GM12878 (cell line): ENCODE measurements at regions not wholly inside any gene's neighbourhood (a gene's known extent, or its start where the extent isn't known, plus 50 kb on each side); places are given as distances from the start of the nearest gene placed in this dataset.

Experiments used
- ATAC-seq: fragments of 200-7000 bp; cut with Tn5 transposase; 3 replicates; pipeline ENCODE4 v1.9.1; 2020; ENCODE audit warnings: mild to moderate bottlenecking, moderate library complexity
- BruUV-seq: library from RNA; stranded (reverse); fragments of 400-500 nt; replicated peaks from 2 replicates; lab custom pipeline; 2021; lab: Mats Ljungman, UMichigan
- CTCF ChIA-PET: fragments of 300-600 bp; sonication (Branson Sonifier 250); formaldehyde crosslinking; extraction: SDS; loops from one replicate; lab custom pipeline; 2021; ENCODE audit warnings: inconsistent platforms; lab: Yijun Ruan, JAX
- POLR2A ChIA-PET: fragments of 350-600 bp; formaldehyde crosslinking; extraction: SDS; loops from one replicate; lab custom pipeline; 2021; ENCODE audit warnings: inconsistent platforms; lab: Charles Lee
- RAD21 ChIA-PET: fragments of 300-600 bp; sonication (Branson Sonifier 250); formaldehyde crosslinking; loops from one replicate; lab custom pipeline; 2023; ENCODE audit warnings: antibody characterized with exemption; ENCODE audit not compliant: unreplicated experiment; lab: Charles Lee
- SMC1A ChIA-PET: fragments of 300-600 bp; sonication (Branson Sonifier 250); formaldehyde crosslinking; loops from one replicate; lab custom pipeline; 2023; ENCODE audit not compliant: unreplicated experiment, uncharacterized antibody; lab: Charles Lee
- DNase-seq: peaks from one replicate; pipeline ENCODE4 v3.0.0-alpha.2; 2011; ENCODE audit warnings: low read depth, low spot score
- FAIRE-seq: peaks from 3 replicates; lab custom pipeline; 2011; peaks lifted over from hg19 to GRCh38; lab: Jason Lieb, UNC
- H2AFZ ChIP-seq: 2 replicates; pipeline ENCODE4 v1.6.0; 2011; ENCODE audit warnings: low read depth, low read length, control low read depth; ENCODE audit not compliant: control insufficient read depth
- H3K27ac ChIP-seq: 2 replicates; pipeline ENCODE4 v1.5.1; 2011; ENCODE audit warnings: control low read depth; ENCODE audit not compliant: control insufficient read depth, insufficient read depth
- H3K27me3 ChIP-seq, 2 experiments: replicated peaks in 1 of 2; 2 replicates each; pipeline versions ENCODE4 v1.6.0 to v1.6.1; 2011; ENCODE audit warnings: low read length in 1 of 2; ENCODE audit not compliant: control insufficient read depth in 2 of 2, insufficient read depth in 2 of 2
- H3K36me3 ChIP-seq, 2 experiments: 2 replicates each; pipeline ENCODE4 v1.5.1; 2011; ENCODE audit warnings: low read length in 1 of 2; ENCODE audit not compliant: control insufficient read depth in 2 of 2, insufficient read depth in 2 of 2
- H3K4me1 ChIP-seq: 2 replicates; pipeline ENCODE4 v1.6.1; 2011; ENCODE audit warnings: mild to moderate bottlenecking, low read length, moderate library complexity, mixed read lengths; ENCODE audit not compliant: control insufficient read depth, insufficient read depth
- H3K4me2 ChIP-seq: 2 replicates; pipeline ENCODE4 v1.6.0; 2011; ENCODE audit warnings: control low read depth; ENCODE audit not compliant: control insufficient read depth, insufficient read depth
- H3K4me3 ChIP-seq: fragments of 200-600 bp; sonication (generic); 2 replicates; pipeline ENCODE4 v1.5.1; 2016
- H3K79me2 ChIP-seq: 2 replicates; pipeline ENCODE4 v1.6.0; 2011; ENCODE audit warnings: low read length; ENCODE audit not compliant: control insufficient read depth, insufficient read depth
- H3K9ac ChIP-seq: 2 replicates; pipeline ENCODE4 v1.8.0; 2011; ENCODE audit warnings: low read length, control low read depth, mixed read lengths; ENCODE audit not compliant: control insufficient read depth, insufficient read depth
- H3K9me3 ChIP-seq: replicated peaks from 3 replicates; pipeline ENCODE4 v1.5.1; 2011; ENCODE audit warnings: mild to moderate bottlenecking, low read length; ENCODE audit not compliant: control insufficient read depth, insufficient read depth
- H4K20me1 ChIP-seq: 2 replicates; pipeline ENCODE4 v1.6.0; 2011; ENCODE audit not compliant: control insufficient read depth, insufficient read depth
- ATF7 ChIP-seq: fragments of 450-650 bp; IDR thresholded peaks from 2 replicates; pipeline ENCODE4 v1.6.1; 2016; ENCODE audit warnings: low read depth, mild to moderate bottlenecking
- CBX5 ChIP-seq: sonication (generic); IDR thresholded peaks from 2 replicates; pipeline ENCODE4 v1.6.1; 2016; ENCODE audit warnings: low read depth, moderate library complexity, mild to moderate bottlenecking, inconsistent platforms
- CHD4 ChIP-seq: fragments of 200-600 bp; sonication (generic); IDR thresholded peaks from 2 replicates; pipeline ENCODE4 v1.6.1; 2016; ENCODE audit warnings: mild to moderate bottlenecking
- CTCF ChIP-seq, 3 experiments: IDR thresholded peaks in 2 of 3; conservative IDR thresholded peaks in 1 of 3; 2 replicates each; pipeline ENCODE4 v1.5.1; 2011; ENCODE audit warnings: low read depth in 3 of 3, low read length in 3 of 3, mild to moderate bottlenecking in 3 of 3, control low read depth in 2 of 3, moderate library complexity in 2 of 3, inconsistent platforms in 1 of 3, mixed read lengths in 1 of 3; ENCODE audit not compliant: control insufficient read depth in 2 of 3, insufficient read depth in 1 of 3; ENCODE audit errors: extremely low read depth in 1 of 3
- HDGF ChIP-seq: fragments of 450-650 bp; IDR thresholded peaks from 2 replicates; pipeline ENCODE4 v1.6.1; 2016; ENCODE audit warnings: antibody characterized with exemption
- IRF5 ChIP-seq: fragments of 450-650 bp; IDR thresholded peaks from 2 replicates; pipeline ENCODE4 v1.6.1; 2017; ENCODE audit warnings: borderline replicate concordance
- RB1 ChIP-seq: fragments of 450-650 bp; formaldehyde crosslinking; IDR thresholded peaks from 2 replicates; pipeline ENCODE4 v1.6.1; 2017; ENCODE audit warnings: mild to moderate bottlenecking, borderline replicate concordance
- RCOR1 ChIP-seq: conservative IDR thresholded peaks from 2 replicates; pipeline ENCODE4 v1.6.1; 2012; ENCODE audit warnings: low read depth, low read length, improper control_type of control experiment
- RFX5 ChIP-seq: IDR thresholded peaks from 2 replicates; pipeline ENCODE4 v1.6.1; 2011; ENCODE audit warnings: low read depth, low read length, improper control_type of control experiment
- ZBTB11 ChIP-seq: fragments of 450-650 bp; formaldehyde crosslinking; IDR thresholded peaks from 2 replicates; pipeline ENCODE4 v1.5.0; 2022; ENCODE audit warnings: mild to moderate bottlenecking, missing genetic modification characterization
- ZNF24 ChIP-seq: fragments of 450-650 bp; IDR thresholded peaks from 2 replicates; pipeline ENCODE4 v1.6.1; 2017; ENCODE audit warnings: antibody characterized with exemption, mild to moderate bottlenecking
- ZSCAN29 ChIP-seq: fragments of 450-650 bp; IDR thresholded peaks from 2 replicates; pipeline ENCODE4 v1.6.1; 2017; ENCODE audit warnings: mild to moderate bottlenecking, moderate library complexity
- WGBS: methylation state at CpG from one replicate; pipeline ENCODE4 v1.1.6; 2016; ENCODE audit warnings: low lambda C conversion rate; ENCODE audit not compliant: insufficient replicate concordance, insufficient coverage; ENCODE audit errors: missing lambda C conversion rate; 5-methylcytosine and 5-hydroxymethylcytosine counted together
- in situ Hi-C: fragments of 300-500 bp; cut with MboI; formaldehyde crosslinking; loops from 9 replicates; pipeline ENCODE4 v1.14.3; 2018; ENCODE audit warnings: mixed read lengths
- intact Hi-C: fragments of 100-400 bp; cut with micrococcal nuclease; formaldehyde crosslinking; loops from one replicate; pipeline ENCODE4 v1.14.2; 2022; ENCODE audit not compliant: unreplicated experiment

DNA sequence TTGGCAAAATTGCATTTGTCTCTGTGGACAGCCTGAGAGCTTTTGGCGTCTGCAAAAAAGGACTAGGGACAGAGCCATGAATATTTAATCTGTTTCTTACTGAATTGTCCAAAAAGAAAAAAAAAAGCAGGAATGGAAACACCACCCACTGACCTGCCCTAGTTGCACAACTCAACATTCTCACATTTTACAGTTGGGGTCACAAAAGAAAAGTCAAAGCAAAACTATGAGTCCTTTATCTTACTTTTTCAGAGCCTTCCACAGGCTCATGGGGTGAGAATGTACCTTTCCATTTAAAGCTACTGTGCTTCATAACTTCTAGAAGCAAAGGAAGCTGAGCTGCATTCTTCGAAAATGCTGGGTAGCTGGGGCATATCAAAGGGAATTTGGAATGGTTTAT, 225.7 kb downstream of the FAM76B start:
- ChIA-PET RAD21 (interaction anchor here (0.6 to 0.9 kb wide), 2 partner anchors 13 to 775 kb away, joined by 3 read pairs; no protein-coding TSS in a partner anchor), CTCF (interaction anchor here (1.3 to 1.4 kb wide), 2 partner anchors 12 to 141 kb away, joined by 3 read pairs; no protein-coding TSS in a partner anchor), SMC1A (interaction anchor here (1.1 to 3.5 kb wide), 7 partner anchors 10 to 97 kb away, joined by 3 to 12 read pairs (median 5); no protein-coding TSS in a partner anchor), POLR2A (interaction anchor here (0.7 to 1.2 kb wide), 2 partner anchors 12 to 389 kb away, joined by 3 to 5 read pairs; no protein-coding TSS in a partner anchor)
- intact Hi-C loops: no loop called here
- no peak for FAIRE-seq
- H2AFZ ChIP-seq: no peak overlapping the region
- H3K79me2 ChIP-seq: no peaks in the 10 kb centered on the region
- no peak for ATAC-seq
- no peak for TF ChIP-seq IRF5
- no peak for TF ChIP-seq HDGF
- TF ChIP-seq RFX5: no peak
- no peak for TF ChIP-seq ZNF24
- TF ChIP-seq ZSCAN29: no peak
- TF ChIP-seq CBX5: no peak
- TF ChIP-seq ZBTB11 (CRISPR knock-in tag): no peak
- TF ChIP-seq CHD4: no peak
- TF ChIP-seq ATF7: no peak
- TF ChIP-seq CTCF (IDR thresholded peaks at IDR 0.05 in 2 of 3, conservative IDR thresholded peaks at IDR 0.05 in 1 of 3; ENCODE audit: control insufficient read depth in 2 of 3, extremely low read depth in 1 of 3, insufficient read depth in 1 of 3, low read depth in 3 of 3, low read length in 3 of 3): no peak
- TF ChIP-seq RCOR1: no peak
- no peak for TF ChIP-seq RB1
- no peaks in the 10 kb centered on the region for H3K4me1 ChIP-seq
- no peak for DNase-seq
- no peaks in the 10 kb centered on the region for H3K36me3 ChIP-seq
- in situ Hi-C loops: no loop called here
- H3K9me3 ChIP-seq: no peaks in the 10 kb centered on the region; the same call in 2 of the 3 replicates
- WGBS: 17% methylated on average over 2 of the region's 2 CpGs
- H3K27ac ChIP-seq: no peak overlapping the region
- H3K27me3 ChIP-seq: no peaks in the 10 kb centered on the region
- no peak overlapping the region for H3K4me3 ChIP-seq
- no peaks in the 10 kb centered on the region for H4K20me1 ChIP-seq
- H3K4me2 ChIP-seq: no peak overlapping the region
- BruUV-seq: no TSS peak
- H3K9ac ChIP-seq: no peak overlapping the region
